SK-N-SH treated with all-trans-retinoic acid at 6 μM for 48 hours (cell line): ENCODE measurements at regions not wholly inside any gene's neighbourhood (a gene's known extent, or its start where the extent isn't known, plus 50 kb on each side); places are given as distances from the start of the nearest gene placed in this dataset.

Source experiments
- ATAC-seq: fragments of 200-7000 bp; cut with Tn5 transposase; 3 replicates; pipeline ENCODE4 v1.9.1; 2020; ENCODE audit warnings: mild to moderate bottlenecking, moderate library complexity
- ARNTL ChIP-seq: fragments of 450-650 bp; formaldehyde crosslinking; IDR thresholded peaks from 2 replicates; pipeline ENCODE4 v1.5.0; 2020; ENCODE audit warnings: low read depth, mild to moderate bottlenecking, moderate library complexity, borderline replicate concordance
- BACH2 ChIP-seq: fragments of 250-450 bp; sonication (Bioruptor Pico); IDR thresholded peaks from 2 replicates; pipeline ENCODE4 v1.9.0; 2021; ENCODE audit warnings: mild to moderate bottlenecking, borderline replicate concordance
- CREB5 ChIP-seq: fragments of 250-450 bp; sonication (Bioruptor Pico); IDR thresholded peaks from 2 replicates; pipeline ENCODE4 v1.5.1; 2020; ENCODE audit warnings: low read depth, mild to moderate bottlenecking, moderate library complexity
- CSDC2 ChIP-seq: fragments of 250-450 bp; sonication (Bioruptor Pico); IDR thresholded peaks from 2 replicates; pipeline ENCODE4 v1.5.0; 2020; ENCODE audit warnings: mild to moderate bottlenecking, moderate library complexity
- CSRNP3 ChIP-seq: fragments of 250-450 bp; sonication (Bioruptor Pico); IDR thresholded peaks from 2 replicates; pipeline ENCODE4 v1.5.1; 2021; ENCODE audit warnings: mild to moderate bottlenecking, moderate library complexity
- ESRRG ChIP-seq: fragments of 250-450 bp; sonication (Bioruptor Pico); IDR thresholded peaks from 2 replicates; pipeline ENCODE4 v1.6.1; 2021; ENCODE audit warnings: mild to moderate bottlenecking
- GLIS3 ChIP-seq: fragments of 250-450 bp; sonication (Bioruptor Pico); IDR thresholded peaks from 2 replicates; pipeline ENCODE4 v1.5.0; 2020; ENCODE audit warnings: mild to moderate bottlenecking, moderate library complexity
- OSR1 ChIP-seq: fragments of 250-450 bp; sonication (Bioruptor Pico); IDR thresholded peaks from 2 replicates; pipeline ENCODE4 v1.8.0; 2022; ENCODE audit warnings: moderate library complexity, mild to moderate bottlenecking, inconsistent platforms
- PATZ1 ChIP-seq: fragments of 250-450 bp; sonication (Bioruptor Pico); IDR thresholded peaks from 2 replicates; pipeline ENCODE4 v1.8.0; 2020; ENCODE audit warnings: mild to moderate bottlenecking, moderate library complexity, borderline replicate concordance
- POU6F1 ChIP-seq: fragments of 250-450 bp; sonication (Bioruptor Pico); IDR thresholded peaks from 2 replicates; pipeline ENCODE4 v1.8.0; 2021; ENCODE audit warnings: low read depth, mild to moderate bottlenecking, moderate library complexity, borderline replicate concordance
- RARB ChIP-seq: fragments of 250-450 bp; sonication (Bioruptor Pico); IDR thresholded peaks from 2 replicates; pipeline ENCODE4 v1.8.0; 2021; ENCODE audit warnings: mild to moderate bottlenecking, moderate library complexity
- SNAI2 ChIP-seq: fragments of 250-450 bp; sonication (Bioruptor Pico); IDR thresholded peaks from 2 replicates; pipeline ENCODE4 v1.5.0; 2020; ENCODE audit warnings: mild to moderate bottlenecking, moderate library complexity
- TCF4 ChIP-seq: fragments of 250-450 bp; sonication (Bioruptor Pico); IDR thresholded peaks from 2 replicates; pipeline ENCODE4 v1.8.0; 2021; ENCODE audit warnings: mild to moderate bottlenecking, moderate library complexity, borderline replicate concordance
- TSHZ2 ChIP-seq: fragments of 250-450 bp; sonication (Bioruptor Pico); IDR thresholded peaks from 2 replicates; pipeline ENCODE4 v1.5.0; 2020; ENCODE audit warnings: mild to moderate bottlenecking, moderate library complexity
- ZC3H10 ChIP-seq: fragments of 250-450 bp; sonication (Bioruptor Pico); IDR thresholded peaks from 2 replicates; pipeline ENCODE4 v1.5.1; 2021; ENCODE audit warnings: mild to moderate bottlenecking, moderate library complexity
- ZFP3 ChIP-seq: fragments of 250-450 bp; sonication (Bioruptor Pico); IDR thresholded peaks from 2 replicates; pipeline ENCODE4 v1.5.0; 2020; ENCODE audit warnings: mild to moderate bottlenecking, moderate library complexity
- ZFP30 ChIP-seq: fragments of 450-650 bp; formaldehyde crosslinking; IDR thresholded peaks from 2 replicates; pipeline ENCODE4 v1.5.0; 2022; ENCODE audit warnings: mild to moderate bottlenecking, moderate library complexity
- ZNF565 ChIP-seq: fragments of 450-650 bp; formaldehyde crosslinking; conservative IDR thresholded peaks from 2 replicates; pipeline ENCODE4 v1.5.0; 2020; ENCODE audit warnings: low read depth, mild to moderate bottlenecking, moderate library complexity
- ZNF70 ChIP-seq: fragments of 450-650 bp; formaldehyde crosslinking; IDR thresholded peaks from 2 replicates; pipeline ENCODE4 v1.5.0; 2020; ENCODE audit warnings: mild to moderate bottlenecking, moderate library complexity
- ZNF8 ChIP-seq: fragments of 450-650 bp; formaldehyde crosslinking; IDR thresholded peaks from 2 replicates; pipeline ENCODE4 v1.5.0; 2020; ENCODE audit warnings: mild to moderate bottlenecking, moderate library complexity

- no peak for ATAC-seq
- no peak for TF ChIP-seq CSRNP3 (CRISPR knock-in tag)
- no peak for TF ChIP-seq ZC3H10 (CRISPR knock-in tag)
- TF ChIP-seq BACH2 (CRISPR knock-in tag), result no peak
- no peak for TF ChIP-seq ZNF8 (CRISPR knock-in tag)
- TF ChIP-seq ZFP3 (CRISPR knock-in tag), result no peak
- TF ChIP-seq TSHZ2 (CRISPR knock-in tag), result no peak
- no peak for TF ChIP-seq CSDC2
- no peak for TF ChIP-seq ZNF70
- TF ChIP-seq OSR1 (CRISPR knock-in tag), result no peak
- TF ChIP-seq GLIS3 (CRISPR knock-in tag), result no peak
- TF ChIP-seq RARB (CRISPR knock-in tag), result no peak
- no peak for TF ChIP-seq SNAI2 (CRISPR knock-in tag)
- no peak for TF ChIP-seq PATZ1 (CRISPR knock-in tag)
- no peak for TF ChIP-seq POU6F1 (CRISPR knock-in tag)
- no peak for TF ChIP-seq ESRRG (CRISPR knock-in tag)
- no peak for TF ChIP-seq ARNTL
- no peak for TF ChIP-seq ZNF565
- TF ChIP-seq ZFP30, result no peak
- TF ChIP-seq TCF4 (CRISPR knock-in tag), result no peak
Measured at GRCh38 chr12:46504494-46504893, 131.9 kb upstream of the SLC38A2 start.

- TF ChIP-seq OSR1 (CRISPR knock-in tag), result no peak
- TF ChIP-seq ARNTL, result no peak
- no peak for TF ChIP-seq CREB5
- TF ChIP-seq CSRNP3 (CRISPR knock-in tag), result no peak
- TF ChIP-seq ZFP3 (CRISPR knock-in tag), result no peak
- no peak for TF ChIP-seq ESRRG (CRISPR knock-in tag)
- TF ChIP-seq ZFP30, result no peak
- no peak for ATAC-seq
Measured at GRCh38 chr12:46503637-46504175, 131.1 kb upstream of the SLC38A2 start.

- ATAC-seq, result no peak
- TF ChIP-seq ZFP30 (no peak), OSR1 (CRISPR knock-in tag) (no peak), ZNF70 (no peak), TCF4 (CRISPR knock-in tag) (no peak), RARB (CRISPR knock-in tag) (no peak), CSRNP3 (CRISPR knock-in tag) (no peak), PATZ1 (CRISPR knock-in tag) (no peak), ZNF565 (no peak)
Measured at GRCh38 chr12:46500673-46501072, 128.1 kb upstream of the SLC38A2 start.
